ENCODE measurements at regions not wholly inside any gene's neighbourhood (a gene's known extent, or its start where the extent isn't known, plus 50 kb on each side); places are given as distances from the start of the nearest gene placed in this dataset.
A peak's percentile ranks its signal among the peaks of the same experiment; 100 is the strongest.
"Not testable (repeated sequence)": the region's sequence is repeated elsewhere in the genome, so short reads cannot be mapped to it uniquely, and the experiment has no call there.

DNA sequence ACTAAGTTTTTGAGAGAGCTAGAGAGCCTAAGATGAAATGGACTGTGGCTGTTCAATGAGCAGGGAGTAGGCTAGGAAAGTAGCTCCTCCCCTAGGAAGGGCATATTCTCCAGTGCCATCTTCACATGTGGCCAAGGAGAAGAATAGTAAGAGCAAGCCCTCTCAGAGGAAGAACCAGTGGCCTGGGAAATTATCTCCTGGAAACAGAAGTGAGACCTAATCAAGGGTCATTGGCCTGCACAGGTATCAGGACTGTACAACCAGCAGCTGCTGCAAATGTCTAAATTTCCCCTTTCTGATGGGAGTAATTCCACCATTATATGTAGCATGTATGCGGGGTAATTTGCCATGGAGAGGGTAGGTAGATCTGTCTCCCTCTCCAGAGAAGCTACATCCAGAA is 334.8 kb upstream of the RASGEF1B start:
- DNase-seq, result no peak

DNA sequence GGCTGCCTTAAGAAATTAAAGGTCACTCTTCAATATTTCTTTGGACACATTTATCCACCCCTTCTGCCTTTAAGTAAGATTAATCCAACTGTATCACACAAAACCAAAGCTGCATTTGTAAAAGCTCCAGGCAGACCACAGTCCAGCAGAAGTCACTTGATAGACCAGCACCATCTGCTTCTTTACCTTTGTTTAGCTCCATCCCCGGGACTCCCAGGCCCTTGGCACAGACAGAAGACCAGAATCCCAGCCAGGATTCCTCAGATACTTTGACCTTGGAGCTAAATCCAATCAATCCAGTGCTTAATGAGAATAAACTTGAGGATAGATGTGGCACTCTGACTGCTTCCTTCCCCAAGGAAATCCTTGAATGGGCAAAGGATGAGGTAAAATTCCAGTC is 333.1 kb upstream of the RASGEF1B start:
- peak in 1 of 2 experiments; percentile 41 for DNase-seq

DNA sequence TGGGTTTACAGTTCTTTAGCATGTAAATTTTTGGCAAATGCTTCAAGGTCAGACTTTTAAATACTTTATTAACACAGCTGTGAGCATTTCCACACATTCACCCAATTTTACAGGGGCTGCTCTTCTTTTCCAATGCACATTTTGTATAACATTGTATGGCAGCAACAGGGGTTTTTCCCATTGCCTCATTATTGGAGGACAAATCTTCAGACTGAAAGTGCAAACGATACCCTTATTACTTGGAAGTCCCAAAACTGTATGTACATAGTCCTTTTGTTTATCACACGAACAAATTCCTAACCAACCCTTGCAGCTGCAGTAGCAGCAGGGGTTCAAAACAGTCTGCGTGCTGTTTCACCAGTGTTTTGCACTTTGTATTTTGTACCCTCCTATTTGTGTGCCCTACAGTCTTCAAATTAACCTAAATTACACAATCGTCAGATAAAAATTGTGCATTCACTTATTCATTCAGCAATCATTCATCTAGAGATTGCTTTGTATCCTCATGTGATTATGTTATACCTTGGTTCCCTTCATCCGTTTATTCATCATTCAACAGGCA is 330.7 kb upstream of the RASGEF1B start:
- no peak for DNase-seq

DNA sequence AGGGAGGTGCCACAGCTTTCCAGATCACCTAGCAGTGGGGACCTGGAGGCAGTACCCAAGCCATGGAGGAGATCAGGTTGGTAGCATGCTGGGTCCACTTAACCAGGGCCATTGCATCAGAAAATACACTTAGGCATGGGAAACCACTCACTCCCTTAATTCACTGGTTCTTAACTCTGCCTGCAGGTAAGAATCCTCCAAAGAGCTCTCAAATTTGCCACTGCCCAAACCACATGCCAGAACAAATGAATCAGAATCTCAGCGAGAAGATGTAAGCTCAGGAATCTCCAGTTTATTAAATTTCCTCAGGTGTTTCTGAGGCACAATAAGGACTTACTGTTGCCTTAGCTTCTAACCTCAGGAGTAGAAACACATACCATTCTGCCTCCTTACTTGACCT is 327.7 kb upstream of the RASGEF1B start:
- no peak for DNase-seq

DNA sequence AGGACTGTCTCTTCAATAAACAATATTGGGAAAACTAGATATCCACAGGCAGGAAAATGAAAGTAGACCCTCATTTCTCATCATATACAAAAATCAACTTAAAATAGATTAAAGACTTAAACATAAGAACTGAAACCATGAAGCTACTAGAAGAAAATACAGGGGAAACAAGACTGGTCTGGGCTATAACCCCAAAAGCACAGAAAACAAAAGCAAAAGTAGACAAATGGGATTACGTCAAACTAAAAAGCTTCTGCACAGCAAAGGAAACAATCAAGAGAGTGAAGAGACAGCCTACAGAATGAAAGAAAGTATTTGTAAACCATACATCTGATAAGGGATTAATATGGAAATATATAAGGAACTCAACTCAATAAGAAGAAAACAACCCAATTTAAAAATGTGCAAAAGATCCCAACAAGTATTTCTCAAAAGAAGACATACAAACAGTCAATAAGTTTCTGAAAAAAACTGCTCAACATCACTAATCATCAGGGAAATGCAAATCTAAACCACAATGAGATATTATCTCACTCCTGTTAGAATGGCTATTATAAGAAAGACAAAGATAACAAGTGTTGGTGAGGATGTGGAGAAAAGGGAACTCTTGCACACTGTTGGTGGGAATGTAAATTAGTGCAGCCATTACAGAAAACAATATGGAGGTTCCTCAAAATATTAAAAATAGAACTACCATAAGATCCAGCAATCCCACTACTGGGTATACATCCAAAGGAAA is 325.3 kb upstream of the RASGEF1B start:
- no peak for DNase-seq

DNA sequence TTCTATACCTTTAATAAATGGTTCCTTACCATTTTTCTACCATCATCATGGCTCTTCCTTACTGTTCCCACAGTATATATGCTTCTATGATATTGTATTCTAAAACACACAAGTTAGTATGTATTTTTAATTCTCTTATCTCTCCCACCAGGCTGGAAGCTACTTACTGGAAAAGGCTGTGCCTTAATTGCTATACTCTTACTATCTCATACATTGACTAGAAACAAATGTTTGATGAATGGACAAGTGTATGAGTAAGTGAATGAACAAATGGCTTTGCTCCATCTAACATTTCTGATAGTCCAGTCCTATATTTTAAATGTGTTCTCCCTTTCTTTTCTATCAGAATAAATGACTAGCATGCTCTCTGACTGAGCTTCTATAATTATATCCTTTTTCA is 320.8 kb upstream of the RASGEF1B start:
- no peak for DNase-seq

DNA sequence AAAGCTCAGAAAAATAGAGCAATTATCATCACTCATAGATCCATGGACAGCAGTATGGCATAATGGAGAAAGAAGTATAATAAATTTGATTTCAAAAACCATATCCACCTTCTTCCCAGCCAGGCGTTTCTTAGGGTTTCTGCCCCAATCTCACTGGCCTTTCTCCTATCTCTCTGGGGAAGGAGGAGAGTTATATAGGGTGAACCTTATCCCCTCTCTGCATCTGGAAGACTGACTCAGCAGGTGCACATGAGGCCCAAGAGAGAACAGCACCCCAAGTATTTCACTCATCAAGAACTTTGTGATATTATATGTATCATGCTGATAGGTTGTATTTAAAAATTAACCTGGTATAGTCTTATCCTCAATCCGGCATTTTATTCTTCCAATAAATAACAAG is 318.8 kb upstream of the RASGEF1B start:
- DNase-seq, result no peak

DNA sequence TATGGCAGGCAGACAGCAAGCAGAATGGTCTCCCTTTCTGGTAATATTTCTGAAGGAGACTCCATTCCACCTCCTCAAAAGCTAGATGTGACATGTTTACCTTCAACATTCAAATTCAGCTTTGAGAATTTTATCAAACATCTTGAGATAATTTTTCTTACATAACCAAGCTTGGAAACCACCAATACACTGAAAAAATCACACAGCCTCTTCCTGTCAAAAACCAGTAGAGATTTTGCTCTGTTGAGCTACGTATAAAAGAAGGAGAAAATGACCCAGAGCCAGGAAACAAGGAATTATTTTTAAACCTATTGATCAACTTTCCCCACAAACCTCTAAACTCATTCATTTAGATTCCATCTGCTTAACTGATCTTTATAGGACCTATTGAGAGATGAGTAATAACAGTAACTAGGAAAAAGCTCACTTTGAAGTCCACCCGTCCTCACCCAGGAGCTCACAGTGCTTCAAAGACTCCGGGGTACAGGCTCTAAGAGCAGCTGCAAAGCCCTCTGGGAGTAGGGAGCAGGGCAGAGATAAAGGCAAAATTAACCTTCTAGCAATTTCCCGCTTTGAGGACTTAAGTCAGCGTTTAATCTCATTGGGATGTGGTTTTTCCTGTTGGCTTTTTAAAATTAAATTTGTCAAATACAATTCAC is 318.2 kb upstream of the RASGEF1B start:
- no peak for DNase-seq

DNA sequence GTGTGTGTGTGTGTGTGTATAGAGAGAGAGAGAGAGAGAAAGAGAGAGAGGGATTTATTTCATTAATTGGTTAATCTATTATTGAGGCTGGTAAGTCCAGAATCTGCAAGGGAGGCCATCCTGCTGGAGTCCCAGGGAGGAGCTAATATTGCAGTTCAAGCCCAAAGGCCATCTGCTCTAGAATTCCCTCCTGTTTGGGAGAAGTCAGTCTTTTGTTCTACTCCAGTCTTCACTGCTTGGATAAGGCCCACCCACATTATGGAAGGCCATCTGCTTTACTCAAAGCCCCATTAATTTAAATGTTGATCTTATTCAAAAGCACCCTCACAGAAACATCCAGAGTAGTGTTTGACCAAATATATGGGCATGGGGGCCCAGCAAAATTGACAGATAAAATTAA is 317.5 kb upstream of the RASGEF1B start:
- peak; percentile 26 to 74 for DNase-seq

DNA sequence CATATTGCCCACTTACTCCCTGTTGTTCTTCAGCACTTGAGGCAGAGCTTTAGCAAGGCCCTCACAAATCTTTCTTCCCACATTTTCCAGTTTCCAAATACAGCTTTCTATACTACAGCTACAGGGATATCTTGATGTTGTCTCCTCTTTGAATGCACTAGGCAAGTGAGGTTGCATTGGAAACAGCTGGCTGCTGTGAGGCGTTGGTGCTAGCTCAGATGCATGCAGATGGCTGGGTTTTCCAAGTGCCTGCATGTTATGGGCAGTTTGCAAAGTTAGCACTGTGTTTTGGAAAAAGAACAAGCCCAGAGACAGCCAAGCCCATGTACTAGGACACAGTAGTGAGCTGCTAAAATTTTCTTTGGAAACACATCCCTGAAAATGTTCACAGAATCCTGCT is 315.1 kb upstream of the RASGEF1B start:
- peak in 1 of 2 experiments; percentile 19 for DNase-seq

DNA sequence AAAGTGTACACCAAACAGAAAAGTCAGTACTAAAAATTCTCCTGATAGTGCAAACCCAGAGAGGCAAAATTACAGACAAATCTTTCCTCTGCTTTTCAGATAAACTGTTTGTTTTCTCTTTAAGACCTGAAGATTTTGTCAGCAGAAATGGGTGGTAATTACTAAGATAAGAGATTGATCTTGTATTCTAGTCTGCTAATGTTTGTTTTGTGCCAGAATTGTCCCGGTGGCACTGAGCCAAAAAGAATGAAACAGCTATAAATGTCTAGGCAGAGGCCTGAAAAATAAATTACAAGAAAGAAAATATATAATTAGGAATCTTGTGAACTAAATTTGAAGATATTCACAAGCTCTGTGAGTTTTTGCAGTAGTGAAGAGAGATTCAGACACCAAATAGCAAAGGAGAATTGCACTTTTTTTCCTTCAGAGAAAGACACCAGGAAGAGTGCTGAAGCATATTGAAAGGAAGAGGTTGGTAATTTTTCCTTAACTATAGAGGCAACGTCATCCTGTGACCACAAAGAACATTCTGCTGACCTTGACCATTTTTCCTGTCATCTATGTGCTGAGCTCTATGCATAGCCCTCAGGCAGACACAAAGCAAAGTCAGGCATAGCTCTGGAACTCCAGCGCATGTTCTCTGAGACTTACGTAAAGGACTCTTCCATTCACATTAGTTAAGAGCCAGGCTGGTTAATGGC is 314.5 kb upstream of the RASGEF1B start:
- DNase-seq, result peak; percentile 23 to 26

DNA sequence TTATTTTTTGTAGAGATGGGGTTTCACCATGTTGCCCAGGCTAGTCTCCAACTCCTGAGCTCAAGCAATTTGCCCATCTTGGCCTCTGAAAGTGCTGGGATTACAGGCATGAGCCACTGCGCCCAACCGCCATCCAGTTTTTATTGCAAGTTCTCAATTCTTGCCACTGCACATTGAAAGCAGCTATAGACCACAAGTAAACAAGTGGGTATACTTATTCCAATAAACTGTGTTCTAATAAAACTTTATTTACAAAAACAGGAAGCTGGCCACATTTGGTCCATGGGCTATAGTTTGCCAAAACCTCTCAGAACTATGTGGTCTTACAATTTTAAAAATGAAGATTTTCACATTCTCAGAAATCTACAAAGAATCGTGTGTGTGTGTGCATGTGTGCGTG is 313.6 kb upstream of the RASGEF1B start:
- DNase-seq, result no peak

DNA sequence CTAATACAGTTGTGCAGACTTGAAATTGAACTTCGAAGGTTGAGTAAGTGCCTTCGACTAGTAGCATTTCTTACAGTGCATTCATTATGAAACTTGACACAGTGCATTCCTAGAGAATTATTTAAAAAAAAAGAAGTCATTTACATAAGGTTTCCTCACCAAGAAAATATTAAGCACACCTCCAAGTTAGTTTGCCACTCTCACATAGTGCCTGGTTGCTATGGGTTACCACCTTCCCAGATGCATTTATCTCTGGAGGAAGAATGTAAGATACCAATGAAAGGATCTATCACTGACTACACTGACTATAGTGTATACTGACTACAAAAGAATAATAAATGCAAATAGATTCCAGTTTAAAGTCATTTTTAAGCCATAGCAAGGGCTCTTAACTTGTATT is 311.9 kb upstream of the RASGEF1B start:
- no peak for DNase-seq

DNA sequence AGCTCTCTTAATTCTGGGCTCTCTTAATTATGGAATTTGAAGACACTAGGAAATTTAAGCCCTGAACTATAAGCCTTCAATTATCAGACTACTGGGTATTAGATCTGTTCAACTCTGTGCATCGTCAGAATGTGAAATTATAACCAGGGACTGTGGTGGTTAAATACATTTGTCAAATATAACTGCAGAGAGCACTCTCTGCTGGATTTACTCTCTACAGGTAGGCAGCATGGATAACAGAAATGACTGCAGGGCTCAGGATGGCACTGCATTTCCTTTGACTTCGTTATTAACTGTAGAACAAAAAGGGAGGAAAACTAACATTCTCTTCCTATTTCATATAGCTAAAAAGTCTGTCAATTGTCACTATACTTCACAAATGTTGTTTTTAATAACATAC is 310.1 kb upstream of the RASGEF1B start:
- no peak for DNase-seq

DNA sequence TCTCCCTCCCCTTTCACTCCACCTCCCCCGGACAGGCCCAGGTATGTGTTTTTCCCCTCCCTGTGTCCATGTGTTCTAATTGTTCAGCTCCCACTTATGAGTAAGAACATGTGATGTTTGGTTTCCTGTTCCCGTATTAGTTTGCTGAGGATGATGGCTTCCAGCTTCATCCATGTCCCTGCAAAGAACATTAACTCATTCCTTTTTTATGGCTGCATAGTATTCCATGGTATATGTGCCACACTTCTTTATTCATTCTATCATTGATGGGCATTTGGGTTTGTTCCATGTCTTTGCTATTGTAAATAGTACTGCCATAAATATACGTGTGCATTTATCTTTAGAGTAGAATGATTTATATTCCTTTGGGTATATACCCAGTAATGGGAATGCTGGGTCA is 306.0 kb upstream of the RASGEF1B start:
- DNase-seq, result not testable (repeated sequence)

DNA sequence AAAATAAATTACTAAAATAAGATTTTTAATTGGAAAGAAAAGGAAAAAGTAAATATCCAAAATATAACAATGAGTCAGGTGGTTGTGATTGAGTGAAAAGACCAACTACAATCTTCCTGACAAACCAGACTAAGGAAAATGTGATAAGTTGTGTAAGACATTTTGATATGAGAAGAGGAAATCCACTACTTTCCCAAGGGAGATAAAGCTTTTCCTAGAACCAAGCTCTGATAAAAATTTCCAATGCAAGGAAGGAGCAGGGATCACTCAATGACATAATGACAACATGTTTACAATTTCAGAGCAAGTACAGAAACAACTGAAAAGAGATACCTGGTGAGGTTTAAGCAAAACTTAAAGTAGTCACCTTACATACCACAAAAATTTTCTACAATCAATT is 305.1 kb upstream of the RASGEF1B start:
- DNase-seq, result no peak

DNA sequence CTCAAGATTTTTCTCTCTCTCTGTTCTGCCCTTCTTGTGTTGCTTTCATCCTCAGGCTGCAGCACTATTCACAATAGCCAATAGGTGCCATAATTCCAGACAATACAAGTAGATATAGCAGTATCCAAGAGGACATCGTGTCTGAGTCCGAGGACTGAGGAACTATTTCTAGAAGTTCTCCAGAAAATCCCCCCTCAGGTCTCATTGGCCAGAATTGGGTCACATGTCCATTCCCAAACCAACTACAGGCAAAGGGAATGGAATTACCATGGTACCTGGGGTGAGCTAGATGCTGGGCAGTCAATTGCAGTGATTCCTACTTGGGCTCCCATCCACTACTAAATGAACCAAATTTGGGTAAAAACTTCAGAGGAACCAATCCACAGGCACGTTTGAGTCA is 301.9 kb upstream of the RASGEF1B start:
- DNase-seq, result no peak

DNA sequence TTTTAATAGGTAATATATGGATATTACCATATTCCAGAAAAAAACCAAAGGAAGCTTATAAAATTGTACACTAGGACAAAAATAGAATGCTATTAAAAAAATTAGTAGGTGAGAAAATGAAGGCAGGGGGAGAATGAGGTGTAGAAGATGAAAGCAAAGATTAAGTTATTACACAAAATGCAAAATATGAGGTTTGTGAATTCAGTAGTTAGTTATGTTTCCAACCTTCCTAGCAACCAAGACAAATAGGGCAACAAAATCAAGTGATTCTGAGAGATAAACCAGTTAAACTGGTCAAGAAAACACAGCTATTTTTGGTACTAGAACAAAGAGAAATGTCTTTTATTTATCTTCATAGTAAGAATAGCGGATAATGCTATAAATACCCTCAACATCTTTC is 300.0 kb upstream of the RASGEF1B start:
- DNase-seq, result no peak

DNA sequence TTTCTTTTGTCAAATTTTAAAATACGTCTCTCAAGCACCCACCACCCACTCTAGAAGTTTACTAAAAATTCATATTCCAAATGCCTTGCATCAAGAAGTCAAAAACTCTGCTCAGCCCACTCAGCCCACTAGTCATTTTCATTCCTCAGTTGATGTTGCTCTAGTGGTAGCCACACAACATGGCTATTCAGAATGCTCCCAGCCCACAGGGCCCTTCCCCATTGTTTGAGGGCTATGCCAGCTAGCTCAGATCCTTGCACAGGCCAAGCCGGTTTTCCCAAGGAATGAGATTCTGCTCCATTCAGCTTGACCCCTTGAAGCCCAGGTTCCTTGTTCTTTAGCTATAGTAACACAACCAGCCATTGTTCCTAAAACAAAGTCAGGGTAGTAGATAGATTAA is 297.5 kb upstream of the RASGEF1B start:
- no peak for DNase-seq

DNA sequence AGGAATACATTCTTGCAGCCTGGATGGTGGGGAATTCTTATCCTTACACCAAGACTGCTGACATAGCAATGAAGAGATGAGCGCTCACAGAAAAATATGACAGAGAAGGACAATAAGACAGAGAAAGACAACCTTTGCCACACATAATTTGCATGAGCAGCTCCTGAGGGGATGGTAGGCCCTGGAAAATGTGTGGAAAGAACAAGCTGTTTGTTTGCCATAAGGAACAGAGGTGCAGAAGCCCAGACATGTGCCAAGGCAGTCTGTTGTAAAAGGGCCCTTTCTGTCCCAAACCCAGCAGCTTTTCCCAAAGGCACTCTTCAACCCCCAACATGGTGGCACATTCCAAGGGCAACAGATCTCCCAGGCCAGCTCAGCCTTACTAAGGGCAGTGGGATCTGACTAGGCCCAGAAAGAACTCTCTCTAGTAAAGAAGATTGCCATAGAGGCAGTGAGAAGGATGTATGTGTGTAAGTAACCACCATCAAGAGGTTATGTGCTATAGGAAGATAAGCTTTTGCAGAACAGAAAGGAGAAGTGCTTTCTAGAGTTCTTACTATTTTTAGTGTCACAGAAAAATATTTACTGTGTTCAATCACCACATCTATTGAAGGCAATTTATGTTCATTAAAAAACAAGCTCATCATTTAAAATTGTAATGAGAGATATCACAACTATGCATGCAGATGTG is 287.0 kb upstream of the RASGEF1B start:
- no peak for DNase-seq

DNA sequence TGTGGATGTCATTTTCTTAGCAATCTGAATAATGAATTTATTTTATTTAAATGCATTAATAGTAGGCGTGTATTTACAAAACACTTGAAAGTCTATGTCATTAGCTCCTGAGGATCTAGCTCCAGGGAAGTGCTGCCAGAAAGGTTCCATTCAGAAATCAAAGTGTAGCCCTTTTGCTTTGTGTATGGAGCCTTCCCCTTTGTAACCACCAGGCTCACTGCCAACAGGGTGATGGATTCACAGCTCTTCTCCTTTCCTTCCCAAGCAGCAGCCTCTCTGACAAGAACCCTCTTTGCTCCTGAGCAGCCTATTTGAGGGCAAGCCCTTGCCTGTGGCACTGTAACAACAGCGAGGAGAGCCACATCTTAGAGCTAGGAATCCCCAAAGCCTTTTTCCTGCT is 286.0 kb upstream of the RASGEF1B start:
- DNase-seq, result peak in 1 of 2 experiments; percentile 35

DNA sequence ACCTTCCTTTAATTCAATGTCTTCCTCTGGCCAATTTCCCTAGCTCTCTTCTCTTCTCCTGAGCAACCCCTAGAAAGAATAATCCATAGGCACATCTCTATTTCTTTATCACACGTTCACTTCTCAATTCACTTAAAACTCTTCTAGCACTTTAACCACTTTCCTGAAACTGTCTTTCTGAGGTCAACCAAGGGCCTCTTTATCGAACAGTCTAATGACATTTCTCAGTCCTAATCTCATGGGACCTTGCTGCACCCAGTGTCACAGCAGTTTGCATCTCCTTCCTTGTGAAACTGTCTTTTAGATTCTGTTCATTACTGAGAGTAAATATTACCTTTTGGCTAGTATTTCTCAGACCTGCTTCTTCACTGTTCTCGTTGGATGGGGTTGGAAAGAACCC is 285.3 kb upstream of the RASGEF1B start:
- DNase-seq, result no peak

DNA sequence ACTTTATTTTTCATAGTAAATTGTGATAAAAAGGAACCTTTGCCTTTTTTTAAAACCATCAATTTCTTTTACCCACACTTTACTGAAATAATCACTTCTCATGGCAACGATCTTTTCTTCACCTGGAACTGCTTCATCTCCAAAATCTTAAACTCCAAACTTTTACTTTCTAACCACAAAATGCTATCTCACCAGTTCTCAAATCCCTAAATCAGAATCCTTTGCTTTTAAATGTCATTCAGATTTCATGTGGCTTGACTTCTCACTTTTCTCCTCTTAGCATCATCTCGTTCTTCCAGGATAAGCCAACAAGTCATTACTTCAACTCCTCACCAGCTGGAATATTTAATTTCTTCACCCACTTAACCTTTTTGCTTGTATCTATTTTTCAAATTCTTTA is 284.3 kb upstream of the RASGEF1B start:
- no peak for DNase-seq

Data from NCI-H446 (cell line).